ENCODE measurements at regions not wholly inside any gene's neighbourhood (a gene's known extent, or its start where the extent isn't known, plus 50 kb on each side); places are given as distances from the start of the nearest gene placed in this dataset.

DNA sequence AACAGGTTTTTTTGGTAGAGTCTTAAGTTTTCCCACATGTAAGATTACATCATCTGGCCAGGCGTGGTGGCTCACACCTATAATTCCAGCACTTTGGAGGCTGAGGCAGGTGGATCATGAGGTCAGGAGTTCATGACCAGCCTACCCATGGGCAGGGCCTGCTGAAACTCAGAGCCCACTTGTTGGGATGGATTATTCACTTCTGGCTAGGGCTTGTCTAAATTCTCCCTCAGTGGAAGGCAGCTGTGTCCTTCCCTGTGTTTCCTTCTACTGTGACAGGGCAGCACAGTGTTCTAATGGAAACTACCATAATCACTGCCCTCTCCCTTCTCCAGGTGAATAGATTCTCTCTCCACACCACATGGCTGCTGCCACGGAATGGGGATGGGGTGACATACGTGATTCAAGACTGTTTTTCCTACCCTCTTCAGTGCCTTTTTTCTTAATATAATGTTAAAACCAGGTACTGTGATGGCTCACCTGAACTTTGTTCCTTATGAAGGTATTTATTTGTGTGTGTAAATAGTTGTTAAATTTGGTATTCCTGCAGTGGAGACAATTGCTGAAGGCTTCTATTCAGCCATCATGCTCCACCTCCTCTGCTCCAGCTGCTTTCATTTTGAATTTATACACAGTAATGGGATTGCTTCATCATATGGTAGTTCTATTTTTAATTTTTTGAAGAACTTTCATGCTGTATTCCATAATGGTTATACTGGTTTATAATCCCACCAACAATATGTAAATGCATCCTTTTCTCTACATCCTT, 287.2 kb upstream of the HS3ST1 start:
- WGBS, result 77% methylated on average over 3 of the region's 3 CpGs
- no peaks in the 10 kb centered on the region for H3K36me3 ChIP-seq (ENCODE audit: control insufficient read depth in 4 of 4, insufficient read depth in 3 of 4, low read depth in 1 of 4, low read length in 3 of 4)
- H3K4me3 ChIP-seq (ENCODE audit: low read depth in 1 of 3, low read length in 3 of 3), result no peak overlapping the region
- H3K27me3 ChIP-seq (ENCODE audit: control insufficient read depth in 4 of 4, insufficient read depth in 4 of 4, low read length in 3 of 4), result peaks cover 0 to 2% (median 0%) of the 10 kb centered on the region in 4 donors
- H3K27ac ChIP-seq (ENCODE audit: low read depth in 1 of 2, low read length in 2 of 2), result no peak overlapping the region
- no peak for TF ChIP-seq RAD21 (IDR thresholded peaks at IDR 0.05)
- no peak for DNase-seq (ENCODE audit: low spot score)
- H3K9me3 ChIP-seq (ENCODE audit: control insufficient read depth in 4 of 4, low read length in 3 of 4), result no peaks in the 10 kb centered on the region
- no peak overlapping the region for H3K9ac ChIP-seq (ENCODE audit: low read depth in 1 of 2, low read length in 2 of 2)
- H3K4me1 ChIP-seq (ENCODE audit: control insufficient read depth in 4 of 4, insufficient read depth in 4 of 4, low read length in 3 of 4), result no peaks in the 10 kb centered on the region

DNA sequence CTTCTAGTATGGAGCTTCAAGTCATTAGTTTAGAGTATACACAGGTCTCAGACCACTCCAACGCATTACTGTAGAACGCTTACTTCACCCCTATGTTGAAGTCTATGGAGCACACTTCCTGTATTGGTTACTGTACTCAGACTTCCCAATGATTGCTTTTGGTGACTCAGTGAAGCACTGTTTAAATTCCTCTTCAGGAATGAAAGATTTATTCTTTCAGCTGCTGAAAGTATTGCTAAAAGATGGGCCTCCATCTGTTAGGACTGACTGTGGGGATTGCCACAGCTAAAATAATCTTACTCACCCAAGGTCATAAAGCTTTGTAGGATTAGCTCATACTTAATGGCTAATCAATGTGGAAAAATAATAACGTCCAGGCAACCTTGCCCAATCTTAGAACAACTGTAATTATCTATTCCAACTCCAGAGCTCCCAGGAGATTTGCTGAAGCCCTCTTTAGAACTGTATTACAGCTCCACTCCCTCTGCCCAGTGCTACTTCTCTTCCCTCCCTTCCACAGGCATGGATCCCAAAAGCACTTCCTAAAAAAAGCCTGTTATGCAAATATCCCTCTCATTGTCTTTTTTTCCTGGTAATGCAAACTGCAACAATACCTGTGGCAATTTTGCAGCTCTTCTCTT, 281.9 kb upstream of the HS3ST1 start:
- DNase-seq (ENCODE audit: low spot score), result no peak

More for the DNA sequence above, 281.9 kb upstream of the HS3ST1 start:
- no peaks in the 10 kb centered on the region for H3K36me3 ChIP-seq (ENCODE audit: control insufficient read depth in 4 of 4, insufficient read depth in 3 of 4, low read depth in 1 of 4, low read length in 3 of 4)
- no peaks in the 10 kb centered on the region for H3K27me3 ChIP-seq (ENCODE audit: control insufficient read depth in 4 of 4, insufficient read depth in 4 of 4, low read length in 3 of 4)
- peaks cover 0 to 4% (median 0%) of the 10 kb centered on the region in 4 donors for H3K9me3 ChIP-seq (ENCODE audit: control insufficient read depth in 4 of 4, low read length in 3 of 4)
- no peak overlapping the region for H3K4me3 ChIP-seq (ENCODE audit: low read depth in 1 of 3, low read length in 3 of 3)
- TF ChIP-seq FOXA1 (IDR thresholded peaks at IDR 0.05) (no peak), EGR1 (IDR thresholded peaks at IDR 0.05; ENCODE audit: low read depth in 2 of 2) (no peak), HNF4G (IDR thresholded peaks at IDR 0.05) (no peak), HNF4A (conservative IDR thresholded peaks at IDR 0.05) (no peak), JUND (IDR thresholded peaks at IDR 0.05) (no peak), YY1 (IDR thresholded peaks at IDR 0.05) (no peak), GABPA (IDR thresholded peaks at IDR 0.05 in 1 of 2, conservative IDR thresholded peaks at IDR 0.05 in 1 of 2) (no peak), RXRA (IDR thresholded peaks at IDR 0.05) (no peak), FOXA2 (IDR thresholded peaks at IDR 0.05) (no peak), TAF1 (conservative IDR thresholded peaks at IDR 0.05) (no peak)
- TF ChIP-seq, protein P1, sequence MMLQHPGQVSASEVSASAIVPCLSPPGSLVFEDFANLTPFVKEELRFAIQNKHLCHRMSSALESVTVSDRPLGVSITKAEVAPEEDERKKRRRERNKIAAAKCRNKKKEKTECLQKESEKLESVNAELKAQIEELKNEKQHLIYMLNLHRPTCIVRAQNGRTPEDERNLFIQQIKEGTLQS (IDR thresholded peaks at IDR 0.05), result no peak
- TF ChIP-seq, protein P2, sequence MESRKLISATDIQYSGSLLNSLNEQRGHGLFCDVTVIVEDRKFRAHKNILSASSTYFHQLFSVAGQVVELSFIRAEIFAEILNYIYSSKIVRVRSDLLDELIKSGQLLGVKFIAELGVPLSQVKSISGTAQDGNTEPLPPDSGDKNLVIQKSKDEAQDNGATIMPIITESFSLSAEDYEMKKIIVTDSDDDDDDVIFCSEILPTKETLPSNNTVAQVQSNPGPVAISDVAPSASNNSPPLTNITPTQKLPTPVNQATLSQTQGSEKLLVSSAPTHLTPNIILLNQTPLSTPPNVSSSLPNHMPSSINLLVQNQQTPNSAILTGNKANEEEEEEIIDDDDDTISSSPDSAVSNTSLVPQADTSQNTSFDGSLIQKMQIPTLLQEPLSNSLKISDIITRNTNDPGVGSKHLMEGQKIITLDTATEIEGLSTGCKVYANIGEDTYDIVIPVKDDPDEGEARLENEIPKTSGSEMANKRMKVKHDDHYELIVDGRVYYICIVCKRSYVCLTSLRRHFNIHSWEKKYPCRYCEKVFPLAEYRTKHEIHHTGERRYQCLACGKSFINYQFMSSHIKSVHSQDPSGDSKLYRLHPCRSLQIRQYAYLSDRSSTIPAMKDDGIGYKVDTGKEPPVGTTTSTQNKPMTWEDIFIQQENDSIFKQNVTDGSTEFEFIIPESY (IDR thresholded peaks at IDR 0.05), result no peak
- TF ChIP-seq, protein P3, sequence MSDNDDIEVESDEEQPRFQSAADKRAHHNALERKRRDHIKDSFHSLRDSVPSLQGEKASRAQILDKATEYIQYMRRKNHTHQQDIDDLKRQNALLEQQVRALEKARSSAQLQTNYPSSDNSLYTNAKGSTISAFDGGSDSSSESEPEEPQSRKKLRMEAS (IDR thresholded peaks at IDR 0.05), result no peak
- TF ChIP-seq, protein P4, sequence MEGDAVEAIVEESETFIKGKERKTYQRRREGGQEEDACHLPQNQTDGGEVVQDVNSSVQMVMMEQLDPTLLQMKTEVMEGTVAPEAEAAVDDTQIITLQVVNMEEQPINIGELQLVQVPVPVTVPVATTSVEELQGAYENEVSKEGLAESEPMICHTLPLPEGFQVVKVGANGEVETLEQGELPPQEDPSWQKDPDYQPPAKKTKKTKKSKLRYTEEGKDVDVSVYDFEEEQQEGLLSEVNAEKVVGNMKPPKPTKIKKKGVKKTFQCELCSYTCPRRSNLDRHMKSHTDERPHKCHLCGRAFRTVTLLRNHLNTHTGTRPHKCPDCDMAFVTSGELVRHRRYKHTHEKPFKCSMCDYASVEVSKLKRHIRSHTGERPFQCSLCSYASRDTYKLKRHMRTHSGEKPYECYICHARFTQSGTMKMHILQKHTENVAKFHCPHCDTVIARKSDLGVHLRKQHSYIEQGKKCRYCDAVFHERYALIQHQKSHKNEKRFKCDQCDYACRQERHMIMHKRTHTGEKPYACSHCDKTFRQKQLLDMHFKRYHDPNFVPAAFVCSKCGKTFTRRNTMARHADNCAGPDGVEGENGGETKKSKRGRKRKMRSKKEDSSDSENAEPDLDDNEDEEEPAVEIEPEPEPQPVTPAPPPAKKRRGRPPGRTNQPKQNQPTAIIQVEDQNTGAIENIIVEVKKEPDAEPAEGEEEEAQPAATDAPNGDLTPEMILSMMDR (IDR thresholded peaks at IDR 0.05; ENCODE audit: low read depth, low read length, missing input control), result no peak
- H3K9ac ChIP-seq (ENCODE audit: low read depth in 1 of 2, low read length in 2 of 2), result no peak overlapping the region
- WGBS, result 75% methylated on average over 3 of the region's 3 CpGs
- H3K27ac ChIP-seq (ENCODE audit: low read depth in 1 of 2, low read length in 2 of 2), result no peak overlapping the region
- no peaks in the 10 kb centered on the region for H3K4me1 ChIP-seq (ENCODE audit: control insufficient read depth in 4 of 4, insufficient read depth in 4 of 4, low read length in 3 of 4)
